IMR-90 (cell line): ENCODE measurements at regions not wholly inside any gene's neighbourhood (a gene's known extent, or its start where the extent isn't known, plus 50 kb on each side); places are given as distances from the start of the nearest gene placed in this dataset.

Experiments
- ATAC-seq: fragments of 200-7000 bp; cut with Tn5 transposase; 2 replicates; pipeline ENCODE4 v1.9.1; 2020; ENCODE audit warnings: low read depth, mild to moderate bottlenecking, moderate library complexity
- BruUV-seq: library from RNA; stranded (reverse); fragments of 400-500 nt; replicated peaks from 2 replicates; lab custom pipeline; 2021; lab: Mats Ljungman, UMichigan
- CTCF ChIA-PET: fragments of 300-600 bp; formaldehyde crosslinking; extraction: SDS; loops from one replicate; lab custom pipeline; 2021; ENCODE audit warnings: antibody characterized with exemption; lab: Yijun Ruan, JAX
- POLR2A ChIA-PET: fragments of 300-600 bp; sonication (Branson Sonifier 250); formaldehyde crosslinking; loops from one replicate; lab custom pipeline; 2022; ENCODE audit warnings: antibody characterized with exemption; ENCODE audit not compliant: unreplicated experiment; lab: Charles Lee
- DNase-seq: peaks from one replicate; pipeline ENCODE4 v3.0.0; 2013
- H2AFZ ChIP-seq: replicated peaks from 2 replicates; pipeline ENCODE3; 2013; ENCODE audit warnings: low read length, mild to moderate bottlenecking; ENCODE audit not compliant: poor library complexity
- H2AK5ac ChIP-seq: 2 replicates; pipeline ENCODE4 v1.6.1; 2013; ENCODE audit warnings: low read depth, low read length, inconsistent platforms
- H2AK9ac ChIP-seq: replicated peaks from 2 replicates; pipeline ENCODE3; 2013; ENCODE audit warnings: mild to moderate bottlenecking, low read depth, low read length, moderate library complexity; ENCODE audit not compliant: poor library complexity
- H2BK120ac ChIP-seq: 2 replicates; pipeline ENCODE4 v1.6.1; 2013; ENCODE audit warnings: low read depth, low read length, inconsistent platforms
- H2BK15ac ChIP-seq: 3 replicates; pipeline ENCODE4 v1.6.1; 2013; ENCODE audit warnings: low read depth, low read length, inconsistent platforms
- H2BK20ac ChIP-seq: 2 replicates; pipeline ENCODE4 v1.6.1; 2013; ENCODE audit warnings: low read depth, mild to moderate bottlenecking, inconsistent platforms, low read length, moderate library complexity
- H2BK5ac ChIP-seq: 2 replicates; pipeline ENCODE4 v1.6.1; 2013; ENCODE audit warnings: mild to moderate bottlenecking, low read depth, low read length, inconsistent platforms; ENCODE audit not compliant: poor library complexity, severe bottlenecking
- H3K14ac ChIP-seq: replicated peaks from 2 replicates; pipeline ENCODE4 v1.6.1; 2013; ENCODE audit warnings: low read depth, low read length, inconsistent platforms
- H3K18ac ChIP-seq: 2 replicates; pipeline ENCODE4 v1.6.1; 2013; ENCODE audit warnings: low read depth, low read length, control low read depth
- H3K23ac ChIP-seq: 2 replicates; pipeline ENCODE4 v1.6.1; 2013; ENCODE audit warnings: low read depth, low read length, inconsistent platforms
- H3K27ac ChIP-seq: 2 replicates; pipeline ENCODE4 v1.5.1; 2013; ENCODE audit warnings: mild to moderate bottlenecking, control low read depth, low read length; ENCODE audit not compliant: insufficient read depth
- H3K27me3 ChIP-seq: 2 replicates; pipeline ENCODE4 v1.6.1; 2013; ENCODE audit warnings: low read length; ENCODE audit not compliant: control insufficient read depth, insufficient read depth
- H3K36me3 ChIP-seq: 2 replicates; pipeline ENCODE4 v1.6.1; 2013; ENCODE audit warnings: low read length, mixed read lengths; ENCODE audit not compliant: control insufficient read depth, insufficient read depth
- H3K4ac ChIP-seq: 2 replicates; pipeline ENCODE4 v1.6.1; 2013; ENCODE audit warnings: low read depth, low read length, inconsistent platforms
- H3K4me1 ChIP-seq: 2 replicates; pipeline ENCODE4 v1.6.1; 2013; ENCODE audit warnings: low read length, mixed read lengths; ENCODE audit not compliant: control insufficient read depth, insufficient read depth
- H3K4me2 ChIP-seq: 2 replicates; pipeline ENCODE4 v1.6.1; 2013; ENCODE audit warnings: low read depth, mild to moderate bottlenecking, control low read depth, low read length, moderate library complexity
- H3K4me3 ChIP-seq: 2 replicates; pipeline ENCODE4 v1.5.1; 2013; ENCODE audit warnings: low read depth, mild to moderate bottlenecking, control low read depth, low read length, moderate library complexity; ENCODE audit not compliant: insufficient read depth
- H3K56ac ChIP-seq: 2 replicates; pipeline ENCODE4 v1.6.1; 2013; ENCODE audit warnings: low read length, inconsistent platforms; ENCODE audit not compliant: insufficient read depth; ENCODE audit errors: extremely low read depth
- H3K79me1 ChIP-seq, 2 experiments: 2 replicates each; pipeline ENCODE4 v1.6.1; 2013; ENCODE audit warnings: low read length in 2 of 2, inconsistent platforms in 1 of 2, low read depth in 1 of 2
- H3K9ac ChIP-seq: 2 replicates; pipeline ENCODE4 v1.6.1; 2013; ENCODE audit warnings: low read depth, low read length, control low read depth
- H3K9me1 ChIP-seq: 2 replicates; pipeline ENCODE4 v1.6.1; 2013; ENCODE audit warnings: low read length, inconsistent platforms; ENCODE audit not compliant: insufficient read depth
- H3K9me3 ChIP-seq: 2 replicates; pipeline ENCODE4 v1.6.1; 2013; ENCODE audit warnings: low read length; ENCODE audit not compliant: control insufficient read depth, insufficient read depth
- H4K20me1 ChIP-seq: 2 replicates; pipeline ENCODE4 v1.6.1; 2013; ENCODE audit warnings: low read length, inconsistent platforms; ENCODE audit not compliant: insufficient read depth
- H4K5ac ChIP-seq: 2 replicates; pipeline ENCODE4 v1.6.1; 2013; ENCODE audit warnings: mild to moderate bottlenecking, low read depth, low read length, control low read depth
- H4K8ac ChIP-seq, 2 experiments: 2 replicates each; pipeline ENCODE4 v1.6.1; 2013; ENCODE audit warnings: low read depth in 2 of 2, low read length in 2 of 2, control low read depth in 1 of 2, inconsistent platforms in 1 of 2
- H4K91ac ChIP-seq: 2 replicates; pipeline ENCODE4 v1.6.1; 2013; ENCODE audit warnings: low read depth, low read length, inconsistent platforms; ENCODE audit not compliant: insufficient read depth
- CTCF ChIP-seq: conservative IDR thresholded peaks from 2 replicates; pipeline ENCODE4 v1.5.1; 2012; ENCODE audit warnings: mild to moderate bottlenecking, low read depth, low read length, improper control_type of control experiment
- POLR2A ChIP-seq: IDR thresholded peaks from 2 replicates; pipeline ENCODE4 v1.6.1; 2012; ENCODE audit warnings: mild to moderate bottlenecking, low read depth, low read length
- RAD21 ChIP-seq: IDR thresholded peaks from 2 replicates; pipeline ENCODE4 v1.6.1; 2012; ENCODE audit warnings: low read length, improper control_type of control experiment
- RFX5 ChIP-seq: IDR thresholded peaks from 2 replicates; pipeline ENCODE4 v1.8.0; 2012; ENCODE audit warnings: low read depth, mild to moderate bottlenecking, low read length, moderate library complexity
- SMC3 ChIP-seq: fragments of 150-350 bp; IDR thresholded peaks from 2 replicates; pipeline ENCODE4 v1.6.1; 2016; ENCODE audit warnings: low read depth, mild to moderate bottlenecking, antibody characterized with exemption, low read length, moderate library complexity
- USF2 ChIP-seq: fragments of 150-350 bp; IDR thresholded peaks from 2 replicates; pipeline ENCODE4 v1.6.1; 2017; ENCODE audit warnings: mild to moderate bottlenecking, antibody characterized with exemption, low read length, low read depth
- WGBS, 2 experiments: methylation state at CpG; one replicate each; pipeline versions ENCODE4 v1.1.5 to v1.1.7; 2013; ENCODE audit warnings: missing lambda C conversion rate in 2 of 2; ENCODE audit not compliant: insufficient read length in 1 of 2; ENCODE audit errors: extremely low coverage in 2 of 2; 5-methylcytosine and 5-hydroxymethylcytosine counted together
- dilution Hi-C: fragments of 300-500 bp; cut with HindIII; formaldehyde crosslinking; loops from one replicate; pipeline ENCODE4 v1.14.3; 2018; ENCODE audit warnings: low sequenced_read_pairs; ENCODE audit not compliant: unreplicated experiment
- in situ Hi-C: fragments of 300-500 bp; cut with MboI; formaldehyde crosslinking; loops from 3 replicates; pipeline ENCODE4 v1.14.3; 2019; ENCODE audit warnings: low sequenced_read_pairs, inconsistent platforms, mixed read lengths
- intact Hi-C: fragments of 100-400 bp; cut with micrococcal nuclease; formaldehyde crosslinking; loops from 2 replicates; pipeline ENCODE4 v1.10.0; 2022

- H3K4me3 ChIP-seq = no peak overlapping the region
- dilution Hi-C loops (no loop called here), intact Hi-C loops (loop anchor here (5.0 kb wide), 1 partner anchor 41 kb away; no protein-coding TSS in a partner anchor), in situ Hi-C loops (no loop called here)
- peak overlapping the region; percentile 20; the same call in 1 of the 2 replicates for H3K14ac ChIP-seq
- H4K8ac ChIP-seq = peak overlapping the region in 1 of 2 experiments; percentile 58; a peak in 1 of 4 replicates
- H3K79me1 ChIP-seq = no peaks in the 10 kb centered on the region
- H2BK15ac ChIP-seq = no peak overlapping the region
- 0 out of 2 replicates have a peak, but pooled peaks cover 8% of the 10 kb centered on the region for H3K9me1 ChIP-seq
- no peak overlapping the region for H2AFZ ChIP-seq
- H3K27ac ChIP-seq = no peak overlapping the region
- H3K4me1 ChIP-seq = peaks cover 22% of the 10 kb centered on the region; the same call in 1 of the 2 replicates
- H2AK9ac ChIP-seq = no peak overlapping the region
- TF ChIP-seq USF2 (no peak), POLR2A (no peak), SMC3 (no peak), RAD21 (no peak), RFX5 (no peak), CTCF (no peak)
- peak overlapping the region; percentile 33; the same call in 1 of the 2 replicates for H3K4ac ChIP-seq
- H3K36me3 ChIP-seq = no peaks in the 10 kb centered on the region
- ATAC-seq (no peak), DNase-seq (no peak)
- peak overlapping the region; percentile 35; the same call in 1 of the 2 replicates for H4K5ac ChIP-seq
- no peak overlapping the region for H3K56ac ChIP-seq
- no peak overlapping the region for H3K4me2 ChIP-seq
- no peak overlapping the region for H3K23ac ChIP-seq
- H3K18ac ChIP-seq = peak overlapping the region; percentile 72; the same call in 1 of the 2 replicates
- no peaks in the 10 kb centered on the region for H3K27me3 ChIP-seq
- BruUV-seq = no TSS peak
- no peaks in the 10 kb centered on the region for H4K20me1 ChIP-seq
- peak overlapping the region; percentile 56 for H2BK120ac ChIP-seq
- CTCF ChIA-PET = interaction anchor here (0.5 kb wide), 1 partner anchor 24 kb away, joined by 6 read pairs; no protein-coding TSS in a partner anchor
- no peak overlapping the region for H3K9ac ChIP-seq
- 85% methylated on average over 6 of the region's 6 CpGs; no CpG with 5 or more reads in 1 of the 2 experiments for WGBS, 2 experiments
- H2AK5ac ChIP-seq = peak overlapping the region; percentile 33; the same call in 1 of the 2 replicates
- 0 out of 2 replicates have a peak overlapping the region, but pooled peaks have one; percentile 38 for H4K91ac ChIP-seq
- POLR2A ChIA-PET = no interaction called here
- H2BK20ac ChIP-seq = peak overlapping the region; percentile 53; the same call in 1 of the 2 replicates
- H2BK5ac ChIP-seq = peak overlapping the region; percentile 5
- H3K9me3 ChIP-seq = no peaks in the 10 kb centered on the region
Measured at GRCh38 chr11:121890946-121891515, 225.0 kb downstream of the BLID start.
